Hematopoietic multipotent progenitor cell treated with erythropoietin and hydrocortisone succinate and interleukin-3 and kit ligand, for 6 days (in vitro differentiated cells): ENCODE measurements at regions not wholly inside any gene's neighbourhood (a gene's known extent, or its start where the extent isn't known, plus 50 kb on each side); places are given as distances from the start of the nearest gene placed in this dataset.

Experiments used
- DNase-seq: peaks from one replicate; pipeline ENCODE4 v3.0.0-alpha.2; 2015

DNA sequence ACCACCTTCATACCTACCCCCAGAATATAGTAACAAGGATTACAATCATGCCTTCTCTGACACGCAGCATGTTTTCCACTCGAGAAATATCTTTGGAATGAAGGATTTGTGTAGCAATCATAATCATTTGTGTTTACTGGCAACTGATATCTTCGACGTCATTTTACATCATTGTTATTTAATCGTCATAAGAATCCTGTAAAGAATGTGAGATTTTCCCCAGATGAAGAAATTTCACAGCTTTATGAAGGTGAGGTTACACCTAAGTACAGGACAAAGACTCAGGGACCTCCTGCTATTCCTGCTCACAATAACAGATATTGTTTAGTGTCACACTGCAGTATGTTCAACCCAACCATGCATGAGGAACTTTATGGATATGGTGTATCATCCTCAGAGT, 198.2 kb upstream of the LDB2 start:
- no peak for DNase-seq

DNA sequence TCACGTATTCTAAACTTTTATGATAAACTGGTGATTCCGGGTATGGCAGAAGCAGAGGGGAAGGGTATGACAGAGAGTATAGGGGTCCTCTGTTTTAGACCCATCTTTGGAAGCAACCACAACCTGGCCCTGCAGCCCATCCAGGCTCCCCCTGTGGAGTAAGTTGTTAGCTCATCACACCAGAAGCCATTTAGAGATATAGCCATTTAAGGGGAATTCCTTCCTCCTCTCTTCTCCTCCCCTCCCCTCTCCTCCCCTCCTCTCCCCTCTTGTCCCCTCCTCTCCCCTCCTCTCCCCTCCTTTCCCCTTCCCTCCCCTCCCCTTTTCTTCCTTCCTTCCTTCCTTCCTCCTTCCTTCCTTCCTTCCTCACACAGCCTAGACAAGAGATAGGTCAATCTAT, 197.3 kb upstream of the LDB2 start:
- DNase-seq, result no peak

DNA sequence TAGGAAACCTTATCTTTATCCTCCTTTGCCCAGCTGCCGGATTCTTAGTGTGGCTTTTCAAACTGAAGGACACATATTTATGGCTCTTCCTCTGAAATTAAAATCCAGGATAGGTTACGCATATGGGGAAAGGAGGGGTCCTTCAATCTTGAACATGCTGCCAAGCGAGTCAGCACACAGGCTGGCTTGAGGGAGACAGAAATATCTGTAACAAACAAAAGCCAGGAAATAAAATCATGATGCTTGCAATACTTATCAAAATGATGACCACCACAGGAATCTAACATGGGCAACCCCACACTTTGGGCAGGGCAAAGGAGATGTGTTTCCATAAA, 196.4 kb upstream of the LDB2 start:
- no peak for DNase-seq

DNA sequence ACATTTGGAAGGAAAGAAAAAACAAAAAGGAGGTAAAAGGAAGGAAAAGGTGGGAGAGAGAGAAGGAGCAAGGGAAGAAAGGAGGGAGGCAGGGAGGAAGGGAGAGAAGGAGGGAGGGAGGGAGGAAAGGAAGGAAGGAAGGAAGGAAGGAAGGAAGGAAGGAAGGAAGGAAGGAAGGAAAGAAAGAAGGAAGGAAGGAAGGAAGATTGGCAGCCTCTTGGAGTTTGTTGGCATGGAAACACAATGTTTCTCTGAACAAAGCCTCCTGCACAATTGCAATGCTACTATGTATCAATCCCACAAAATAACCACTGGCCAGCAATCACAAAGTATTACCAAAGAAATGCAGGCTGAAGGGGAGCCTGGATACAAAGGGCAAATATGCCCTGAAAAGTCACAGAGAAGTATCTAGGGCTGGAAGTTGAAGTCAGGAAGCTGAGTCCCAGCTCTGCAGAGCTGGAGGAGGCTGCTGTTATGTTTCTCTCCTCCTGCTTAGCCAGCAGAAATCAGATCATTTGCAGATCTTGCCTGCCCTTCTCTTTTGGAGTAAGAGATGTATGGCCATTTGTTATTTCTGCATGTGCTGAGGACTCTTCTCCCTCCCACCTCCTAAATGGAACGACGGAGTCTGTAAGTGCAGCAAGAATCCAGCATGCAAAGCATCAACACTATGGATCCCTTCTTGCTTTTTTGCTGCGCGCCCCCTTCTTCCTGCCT, 195.9 kb upstream of the LDB2 start:
- DNase-seq, result no peak

DNA sequence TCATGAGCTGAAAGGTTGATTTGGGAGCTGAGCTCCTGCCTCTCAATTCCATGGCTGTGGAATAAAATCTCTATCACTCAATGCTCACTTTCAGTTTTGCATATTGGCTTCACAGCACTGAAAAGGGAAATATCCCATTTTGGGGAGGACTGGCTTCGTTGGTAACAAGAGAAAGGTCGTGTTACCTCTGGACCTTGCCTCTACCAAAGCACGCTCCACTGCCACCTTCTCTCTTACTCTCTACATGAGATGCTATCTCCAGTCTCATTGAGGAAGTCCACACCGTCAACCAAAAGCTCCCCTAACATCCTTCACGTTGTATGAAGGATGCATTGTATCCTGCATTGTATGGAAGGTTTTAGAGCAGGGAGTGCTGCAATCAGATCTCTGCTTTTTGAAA, 195.0 kb upstream of the LDB2 start:
- DNase-seq, result no peak

DNA sequence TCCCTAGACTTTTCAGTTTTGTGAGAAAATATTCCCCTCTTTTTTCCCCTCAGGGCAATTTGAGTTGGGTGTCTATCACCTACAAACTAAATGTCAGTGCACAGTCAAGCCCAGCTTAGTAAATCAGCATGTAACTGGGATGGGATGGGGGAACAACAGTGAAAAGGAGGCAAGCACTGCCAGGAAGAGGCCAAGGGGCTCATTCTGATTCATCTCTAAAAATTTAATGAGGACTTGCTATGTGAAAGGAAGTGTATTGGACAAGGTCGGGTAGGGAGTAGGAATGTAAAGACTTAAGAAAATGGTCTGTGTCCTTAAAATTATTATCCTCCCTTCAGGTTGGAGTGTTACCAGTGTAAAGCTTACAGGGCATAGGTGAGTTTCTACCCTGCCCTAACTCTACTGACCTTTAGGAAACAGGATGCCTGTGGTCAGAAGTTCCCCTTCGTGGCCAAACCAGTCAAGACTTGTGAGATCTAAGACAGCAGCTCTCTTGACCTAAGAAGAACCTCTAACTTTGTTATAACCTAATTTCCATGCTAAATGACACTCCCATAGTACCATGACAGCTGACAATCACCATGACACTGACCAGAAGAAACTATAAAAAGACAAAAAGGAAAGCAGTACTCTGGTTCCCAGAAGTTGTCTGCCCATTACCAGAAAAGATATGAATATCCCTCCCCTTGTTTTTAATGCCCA, 194.4 kb upstream of the LDB2 start:
- DNase-seq, result no peak

DNA sequence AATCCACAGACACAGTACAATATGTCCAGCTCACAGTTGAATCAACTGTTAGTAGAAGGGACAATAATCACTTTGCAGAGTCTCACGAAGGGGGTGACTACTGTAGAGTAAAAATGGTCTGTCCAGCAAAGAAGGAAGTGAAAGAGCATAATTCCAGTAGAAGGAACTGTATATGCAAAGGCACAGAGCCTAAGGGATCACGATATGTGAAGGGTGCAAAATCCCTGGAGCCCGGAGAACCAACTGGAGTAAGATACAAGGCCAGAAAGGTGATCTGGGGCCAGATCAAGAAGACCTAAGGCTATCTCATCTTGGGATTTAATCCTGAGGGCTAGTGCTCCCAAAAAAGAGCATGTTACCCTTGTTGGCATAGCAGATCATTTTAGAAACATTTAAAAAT, 192.7 kb upstream of the LDB2 start:
- no peak for DNase-seq

DNA sequence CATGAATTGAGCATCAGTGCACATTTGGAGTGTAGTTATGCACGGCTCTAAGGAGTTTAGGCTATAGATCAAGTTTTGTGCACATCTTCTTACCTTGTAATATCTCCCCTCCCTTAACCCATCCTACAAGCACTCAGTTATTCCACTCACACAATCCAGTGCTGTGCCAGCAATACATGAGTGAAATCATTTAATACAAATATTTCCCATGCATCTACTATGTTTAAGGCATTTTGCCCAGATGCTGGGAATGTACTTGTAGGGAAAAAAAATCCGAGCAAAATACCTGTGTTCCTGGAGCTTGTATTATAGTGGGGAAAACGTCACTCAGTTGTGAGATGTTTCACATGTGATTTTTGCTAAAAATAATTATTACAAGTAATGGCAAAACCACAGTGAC, 191.6 kb upstream of the LDB2 start:
- DNase-seq, result no peak

DNA sequence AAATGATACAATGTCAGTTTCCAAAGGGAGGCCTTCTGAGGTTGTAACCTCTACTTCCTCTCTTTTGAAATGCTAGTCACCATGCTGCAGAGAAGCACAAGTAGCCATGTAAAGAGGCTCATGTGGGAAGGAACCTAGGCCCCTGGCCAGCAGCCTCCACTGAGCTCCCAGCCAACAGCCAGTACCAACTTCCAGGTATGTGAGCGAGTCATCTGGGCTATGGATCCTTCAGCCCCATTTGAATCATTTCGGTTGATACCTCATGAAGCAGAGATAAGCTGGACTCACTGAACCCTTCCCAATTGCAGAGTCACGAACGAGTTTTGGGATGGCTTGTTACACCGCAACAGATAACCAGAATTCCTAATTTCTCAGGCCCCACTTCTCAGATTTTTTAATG, 187.0 kb upstream of the LDB2 start:
- no peak for DNase-seq

DNA sequence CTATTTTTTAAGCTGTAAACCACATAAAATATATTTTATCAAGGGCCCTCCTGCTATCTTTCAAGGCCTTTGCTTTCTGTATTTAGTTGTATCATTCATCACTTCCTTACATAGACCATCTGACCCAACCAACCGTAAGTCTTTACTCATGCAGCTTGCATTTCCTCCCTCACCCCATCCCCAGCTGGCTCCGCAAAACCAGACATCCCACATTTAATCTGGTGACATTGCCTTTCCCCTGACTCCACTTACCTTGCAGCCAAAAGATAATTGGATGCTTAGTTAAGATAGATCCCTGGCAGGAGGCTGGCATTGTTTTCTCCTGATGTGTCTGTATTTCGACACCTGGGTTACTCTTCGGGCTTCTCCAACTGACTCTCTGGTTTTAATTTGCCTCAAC, 183.7 kb upstream of the LDB2 start:
- DNase-seq, result no peak

DNA sequence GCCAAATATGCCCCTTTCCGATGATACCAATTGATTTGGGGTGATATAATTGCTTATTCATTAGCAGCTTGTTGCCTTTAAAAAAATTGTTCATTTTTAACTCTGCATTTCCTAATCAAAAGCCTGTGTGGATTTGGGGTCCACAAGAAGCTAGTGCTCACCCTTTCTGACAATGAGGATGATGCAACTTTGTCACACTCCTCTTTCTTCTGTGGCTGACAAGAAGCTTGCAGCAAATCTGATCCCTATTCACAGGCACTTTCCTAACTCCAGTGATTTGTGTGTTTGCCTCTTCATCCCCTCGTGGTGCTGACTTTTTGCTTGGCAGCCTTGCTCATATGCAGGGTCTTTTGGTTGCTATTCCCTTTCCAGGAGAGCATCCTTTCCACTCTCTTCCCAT, 182.7 kb upstream of the LDB2 start:
- no peak for DNase-seq

DNA sequence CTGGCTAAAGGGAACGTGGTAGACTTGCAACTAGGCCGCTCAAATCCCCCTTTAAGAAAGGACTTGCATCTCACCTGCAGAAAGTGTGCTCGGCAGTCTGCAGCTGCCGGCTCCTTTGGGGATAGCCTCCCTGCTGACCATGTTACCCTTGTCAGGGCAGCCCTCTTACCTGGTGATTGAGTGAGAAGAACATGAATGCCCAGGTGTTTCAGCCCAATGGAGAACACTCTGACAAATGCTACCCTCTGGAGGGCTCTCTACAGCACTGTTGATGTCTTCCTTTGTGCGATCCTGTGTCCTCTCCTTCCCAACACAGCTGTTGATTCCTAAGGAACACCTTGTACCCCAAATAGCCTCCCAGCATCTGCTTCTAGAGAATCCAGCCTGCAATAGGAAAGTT, 178.7 kb upstream of the LDB2 start:
- DNase-seq, result no peak

DNA sequence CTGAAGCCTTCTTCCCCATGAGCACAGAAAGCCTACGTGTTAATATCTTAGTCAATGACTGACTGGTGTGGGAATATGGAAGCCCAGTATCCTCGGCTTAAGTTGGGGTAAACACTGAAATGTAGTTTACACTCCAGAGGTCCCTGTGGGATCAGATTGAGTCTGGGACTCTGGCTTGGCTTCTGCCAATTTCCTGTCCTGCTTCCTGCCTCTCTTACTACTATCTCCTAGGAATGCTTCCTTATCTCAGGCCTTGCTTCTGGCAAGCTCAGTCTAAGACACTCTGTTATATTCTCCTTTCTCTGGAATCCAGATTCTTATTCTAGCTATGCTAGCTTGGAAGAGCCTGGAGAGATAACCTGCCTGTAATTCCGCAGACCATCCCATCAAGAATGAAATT, 174.0 kb upstream of the LDB2 start:
- no peak for DNase-seq

DNA sequence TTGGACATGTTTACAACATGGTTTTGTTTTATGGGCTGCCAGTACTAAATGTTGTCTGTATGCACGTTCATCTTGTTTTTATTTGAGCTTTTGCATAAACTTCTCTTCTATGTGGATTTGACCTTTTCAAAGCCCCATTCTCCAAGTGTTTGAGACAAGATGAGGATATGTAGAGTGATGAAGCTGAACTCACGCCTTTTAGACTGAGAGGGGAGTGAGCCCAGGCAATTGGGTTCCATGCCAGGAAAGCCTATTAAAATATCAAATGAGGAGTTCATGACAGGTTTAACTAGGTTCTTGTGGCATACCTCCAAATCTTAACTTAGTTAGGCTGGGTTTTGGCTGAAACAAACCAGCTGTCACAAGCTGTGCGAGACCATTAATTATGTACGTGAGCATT, 170.4 kb upstream of the LDB2 start:
- DNase-seq, result no peak

DNA sequence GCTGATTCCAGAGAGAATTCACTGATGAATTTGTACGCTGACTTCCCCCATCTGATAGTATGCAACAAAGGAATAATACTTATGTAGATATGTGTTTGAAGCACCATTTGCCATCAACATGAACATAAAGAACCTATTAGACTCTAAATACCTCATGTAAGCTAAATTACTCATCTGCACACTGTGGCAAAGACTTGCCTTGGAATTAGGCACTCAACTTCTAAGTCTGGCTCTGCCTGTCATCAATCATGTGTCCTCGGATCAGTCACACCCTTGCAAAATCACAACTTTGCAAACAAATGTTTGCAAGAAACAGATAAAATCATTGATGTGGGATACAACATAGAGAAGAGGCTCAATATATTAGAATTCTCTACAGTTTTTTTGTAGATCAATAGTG, 169.9 kb upstream of the LDB2 start:
- no peak for DNase-seq

DNA sequence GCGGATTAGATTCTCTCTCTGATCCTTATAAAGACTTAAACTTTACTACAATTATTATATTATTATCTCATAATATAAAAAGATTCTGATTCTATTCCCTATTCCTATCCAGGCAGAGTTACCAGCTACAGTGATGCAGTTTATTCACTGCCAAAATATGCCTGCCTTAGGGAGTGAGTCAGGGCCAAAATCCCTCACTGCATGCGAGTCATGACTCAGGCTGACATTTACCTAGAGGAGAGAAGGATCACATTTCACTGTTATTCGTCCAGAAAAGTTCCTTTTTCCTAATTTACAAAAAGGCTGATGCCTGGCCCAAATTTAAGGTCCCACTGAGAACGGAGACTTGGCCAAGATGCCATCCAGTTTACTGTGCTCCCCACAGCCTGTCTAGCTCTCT, 168.5 kb upstream of the LDB2 start:
- DNase-seq, result no peak

DNA sequence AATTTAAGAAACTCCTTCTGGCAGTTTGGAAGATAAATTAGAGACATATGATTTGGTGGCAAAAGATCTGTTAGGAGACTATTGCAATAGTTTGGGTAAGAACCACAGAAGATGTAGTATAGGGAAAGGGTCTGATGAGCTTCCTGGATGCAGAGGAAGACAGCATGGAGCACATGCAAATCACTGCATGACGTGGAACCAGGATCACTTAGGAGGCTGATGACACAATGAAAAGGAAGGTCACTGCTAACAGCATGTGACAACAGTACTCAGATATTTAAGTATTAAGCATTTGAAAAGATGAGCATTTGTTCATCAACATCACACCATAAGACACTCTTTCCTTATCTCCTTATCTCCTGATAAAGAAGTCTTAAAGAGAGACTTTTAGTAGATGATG, 167.8 kb upstream of the LDB2 start:
- DNase-seq, result no peak

DNA sequence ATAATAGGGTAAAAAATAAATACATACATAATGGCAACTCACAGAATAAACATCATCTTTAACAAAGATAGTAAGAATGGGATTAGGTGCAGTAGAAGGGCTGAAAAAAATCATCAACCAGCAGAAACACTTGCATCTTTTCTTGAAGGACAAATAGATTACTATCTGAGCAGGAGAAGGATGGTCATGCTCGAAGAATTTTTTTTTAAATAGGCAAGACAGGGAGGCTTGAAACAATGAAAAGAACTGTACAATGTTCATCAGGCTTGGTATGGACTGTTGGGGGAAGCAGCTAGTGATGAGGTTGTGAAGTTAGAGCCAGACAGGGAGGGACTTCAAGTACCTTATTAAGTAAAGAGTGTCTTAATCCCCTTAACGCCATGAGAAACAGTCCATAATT, 167.4 kb upstream of the LDB2 start:
- DNase-seq, result no peak

DNA sequence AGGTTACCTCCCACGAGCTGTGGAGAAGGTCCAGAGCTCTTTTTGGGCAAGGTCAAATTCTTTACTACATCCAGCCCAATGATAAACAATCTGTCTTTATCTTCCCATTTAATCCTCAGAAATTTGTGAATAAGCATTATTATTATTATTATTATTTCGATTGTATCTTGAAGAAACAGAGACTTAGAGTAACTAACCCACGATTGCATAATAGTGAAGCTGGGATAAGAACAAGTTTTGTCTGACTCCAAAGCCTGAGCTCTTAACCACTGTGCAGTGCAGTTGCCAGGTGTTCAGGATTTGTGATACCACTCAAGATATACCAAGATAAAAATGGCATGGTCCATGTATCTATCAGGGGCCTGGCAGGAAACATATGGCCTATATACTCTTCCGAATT, 166.5 kb upstream of the LDB2 start:
- DNase-seq, result no peak

DNA sequence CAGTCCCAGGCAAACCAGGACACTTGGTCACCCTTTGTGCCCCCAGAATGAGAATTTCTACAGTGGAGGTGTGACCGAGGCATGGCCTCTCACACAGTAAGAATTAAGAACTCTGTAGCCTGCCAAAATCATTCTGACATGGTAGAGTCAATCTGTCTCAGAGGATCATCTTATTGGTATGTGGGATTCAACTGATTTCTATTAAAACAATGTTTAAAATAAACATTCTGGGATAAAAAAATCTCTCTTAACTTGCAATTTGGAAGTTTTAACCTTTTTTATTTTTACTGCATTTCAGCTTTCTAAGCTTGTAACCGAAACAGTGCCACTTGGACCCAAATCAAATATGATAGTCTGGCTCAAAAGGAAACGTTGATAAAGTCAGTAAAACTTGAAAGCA, 165.4 kb upstream of the LDB2 start:
- no peak for DNase-seq

DNA sequence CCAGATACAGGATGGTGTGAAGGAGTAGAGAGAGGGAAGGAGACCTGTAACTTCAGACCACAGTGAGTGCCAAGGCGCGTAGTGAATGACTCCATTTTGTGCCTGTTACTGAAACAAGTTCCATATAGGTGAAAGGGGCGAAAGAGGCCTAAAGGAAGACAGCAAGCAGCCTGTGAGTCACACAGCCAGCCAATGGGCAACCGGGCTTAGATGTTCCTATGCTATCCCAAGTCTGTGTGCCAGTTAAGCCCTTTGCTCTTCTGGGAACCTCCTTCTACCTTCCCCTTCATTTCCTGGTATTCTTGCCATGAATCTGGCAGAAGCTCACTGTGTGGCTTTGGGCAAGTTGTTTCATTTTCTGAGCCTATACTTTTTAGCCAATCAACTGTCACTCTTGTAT, 161.8 kb upstream of the LDB2 start:
- no peak for DNase-seq

DNA sequence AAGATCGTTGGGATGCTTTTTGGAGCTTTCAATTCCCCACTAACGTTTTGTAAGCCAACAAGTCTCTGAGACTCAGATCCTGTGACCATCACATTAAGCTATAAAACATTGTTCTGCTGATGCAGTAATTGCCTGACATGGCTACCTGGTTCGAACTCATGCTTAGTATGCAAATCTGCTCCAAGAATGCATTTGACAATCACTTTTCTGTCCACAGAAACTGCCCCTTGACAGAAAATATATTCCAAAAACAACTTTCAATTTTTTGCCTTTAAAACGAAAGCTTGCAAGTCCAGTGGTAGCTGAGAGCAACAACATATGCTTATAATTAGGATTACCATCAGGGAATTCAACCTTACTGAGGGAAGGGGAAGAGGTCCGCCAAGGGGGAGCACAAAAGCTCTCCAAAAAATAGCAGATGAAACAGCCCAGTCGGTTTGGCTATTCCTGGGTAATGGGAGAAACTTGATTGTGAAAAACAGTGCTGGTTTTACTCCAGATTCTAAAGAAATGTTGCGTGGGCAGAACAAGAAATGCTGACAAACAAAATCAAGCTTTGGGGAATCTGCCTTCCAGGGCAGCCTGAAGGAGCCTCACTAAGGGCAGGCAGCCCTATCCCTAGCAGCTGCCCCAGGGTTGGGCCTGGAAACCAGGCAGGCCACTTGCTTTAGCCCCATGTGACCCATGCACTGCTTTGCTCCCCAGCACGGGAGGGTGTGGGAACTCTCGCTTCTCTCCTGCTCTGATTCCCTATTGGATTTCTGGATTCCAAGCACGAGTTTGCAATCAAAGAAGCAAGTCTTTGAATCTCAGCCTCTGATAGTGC, 160.7 kb upstream of the LDB2 start:
- DNase-seq, result no peak

DNA sequence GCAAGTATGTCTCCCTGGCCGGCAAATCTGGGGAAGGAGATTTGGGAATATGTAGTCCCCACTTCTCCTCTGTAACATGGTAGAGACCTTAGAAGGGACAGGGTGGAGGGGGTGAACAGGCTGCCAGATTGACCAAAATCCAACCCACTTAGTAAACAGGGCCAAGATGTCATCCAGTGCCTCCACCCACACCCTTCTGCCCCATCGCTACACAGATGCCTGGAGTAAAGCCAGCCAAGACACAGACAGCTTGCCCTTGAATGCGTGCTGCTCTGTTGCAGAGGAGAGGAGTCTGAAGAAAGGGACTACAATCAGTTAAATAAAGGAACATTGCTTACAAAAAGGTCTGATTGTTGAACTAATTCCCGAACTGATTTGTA, 160.1 kb upstream of the LDB2 start:
- DNase-seq, result no peak

DNA sequence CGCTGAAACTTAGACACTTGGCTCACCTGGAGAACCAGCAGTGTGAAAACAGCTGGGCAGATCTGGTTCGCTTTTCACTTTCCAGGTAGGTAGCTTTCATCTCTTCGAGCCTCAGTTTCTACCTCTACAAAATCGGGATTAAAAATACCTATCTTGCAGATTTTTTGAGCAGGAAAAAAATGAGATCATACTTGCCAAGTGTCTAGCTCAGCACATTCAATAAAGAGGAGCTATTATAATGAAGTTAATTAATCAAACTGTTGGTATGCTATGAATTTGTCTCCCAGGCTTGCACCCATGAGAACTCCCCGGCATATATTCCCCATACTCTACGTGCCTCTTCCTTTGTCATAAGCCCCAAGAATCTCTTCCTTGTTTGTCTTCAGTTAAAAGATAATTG, 158.6 kb upstream of the LDB2 start:
- no peak for DNase-seq

DNA sequence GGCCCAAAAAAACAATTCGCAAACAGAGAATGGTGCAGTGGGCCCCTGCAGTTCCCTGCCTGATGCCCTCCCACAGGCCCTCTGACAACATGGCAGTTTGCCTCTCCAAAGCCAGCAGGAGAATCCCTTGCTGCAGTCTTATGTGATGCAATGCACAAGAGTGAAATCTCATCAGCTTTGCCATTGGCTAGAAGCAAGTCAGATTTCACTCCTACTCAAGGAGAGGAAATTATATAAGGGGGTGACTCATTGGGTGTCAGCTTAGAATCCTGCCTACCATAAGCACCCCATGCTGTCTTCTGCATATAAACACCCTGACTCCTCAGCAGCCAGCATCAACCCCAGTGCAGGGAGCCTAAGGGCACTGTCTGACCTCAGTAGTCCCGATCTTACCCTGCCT, 157.3 kb upstream of the LDB2 start:
- no peak for DNase-seq
